ENCODE measurements at regions not wholly inside any gene's neighbourhood (a gene's known extent, or its start where the extent isn't known, plus 50 kb on each side); places are given as distances from the start of the nearest gene placed in this dataset.

GRCh38 chr2:124967325-124967724 lies 942.2 kb downstream of the CNTNAP5 start:
- Histone ChIP-seq H3K4me3 (ENCODE audit: low read depth, low read length) (no peak overlapping the region), H3K9me3 (ENCODE audit: control insufficient read depth, insufficient read depth, low read length) (no peaks in the 10 kb centered on the region), H3K27me3 (ENCODE audit: control insufficient read depth, insufficient read depth, low read length) (no peaks in the 10 kb centered on the region), H3K27ac (ENCODE audit: low read depth, low read length) (no peak overlapping the region)
- CTCF ChIA-PET: no interaction called here
- no peak for DNase-seq (ENCODE audit: low read depth, low spot score)
- POLR2A ChIA-PET: no interaction called here
- no peak for TF ChIP-seq CTCF (IDR thresholded peaks at IDR 0.05; ENCODE audit: low read depth, low read length)

- DNase-seq (ENCODE audit: low read depth, low spot score): no peak
- Histone ChIP-seq H3K4me3 (ENCODE audit: low read depth, low read length) (no peak overlapping the region), H3K27ac (ENCODE audit: low read depth, low read length) (no peak overlapping the region), H3K9me3 (ENCODE audit: control insufficient read depth, insufficient read depth, low read length) (no peaks in the 10 kb centered on the region), H3K27me3 (ENCODE audit: control insufficient read depth, insufficient read depth, low read length) (no peaks in the 10 kb centered on the region)
- no peak for TF ChIP-seq CTCF (IDR thresholded peaks at IDR 0.05; ENCODE audit: low read depth, low read length)
- ChIA-PET POLR2A (no interaction called here), CTCF (no interaction called here)
These were observed 944.9 kb downstream of the CNTNAP5 start for GRCh38 chr2:124970030-124970429.

- CTCF ChIA-PET: no interaction called here
These were observed 948.3 kb downstream of the CNTNAP5 start for GRCh38 chr2:124973396-124973795.

GRCh38 chr2:124975224-124975623 lies 950.1 kb downstream of the CNTNAP5 start:
- ChIA-PET POLR2A (no interaction called here), CTCF (no interaction called here)
- TF ChIP-seq CTCF (IDR thresholded peaks at IDR 0.05; ENCODE audit: low read depth, low read length): no peak
- no peak for DNase-seq (ENCODE audit: low read depth, low spot score)
- Histone ChIP-seq H3K4me3 (ENCODE audit: low read depth, low read length) (no peak overlapping the region), H3K27me3 (ENCODE audit: control insufficient read depth, insufficient read depth, low read length) (no peaks in the 10 kb centered on the region), H3K27ac (ENCODE audit: low read depth, low read length) (no peak overlapping the region), H3K9me3 (ENCODE audit: control insufficient read depth, insufficient read depth, low read length) (peaks cover 2% of the 10 kb centered on the region; the same call in 1 of the 2 replicates)

More at GRCh38 chr2:124973396-124973795, 948.3 kb downstream of the CNTNAP5 start:
- Histone ChIP-seq H3K27ac (ENCODE audit: low read depth, low read length) (no peak overlapping the region), H3K27me3 (ENCODE audit: control insufficient read depth, insufficient read depth, low read length) (no peaks in the 10 kb centered on the region), H3K4me3 (ENCODE audit: low read depth, low read length) (no peak overlapping the region), H3K9me3 (ENCODE audit: control insufficient read depth, insufficient read depth, low read length) (peaks cover 2% of the 10 kb centered on the region; the same call in 1 of the 2 replicates)
- DNase-seq (ENCODE audit: low read depth, low spot score): no peak
- TF ChIP-seq CTCF (IDR thresholded peaks at IDR 0.05; ENCODE audit: low read depth, low read length): no peak
- POLR2A ChIA-PET: no interaction called here

- no peak overlapping the region for H3K4me3 ChIP-seq (ENCODE audit: low read depth, low read length)
- H3K27ac ChIP-seq (ENCODE audit: low read depth, low read length): no peak overlapping the region
- CTCF ChIA-PET: no interaction called here
- H3K9me3 ChIP-seq (ENCODE audit: control insufficient read depth, insufficient read depth, low read length): peaks cover 2% of the 10 kb centered on the region; the same call in 1 of the 2 replicates
- POLR2A ChIA-PET: no interaction called here
- no peak for DNase-seq (ENCODE audit: low read depth, low spot score)
- no peaks in the 10 kb centered on the region for H3K27me3 ChIP-seq (ENCODE audit: control insufficient read depth, insufficient read depth, low read length)
- no peak for TF ChIP-seq CTCF (IDR thresholded peaks at IDR 0.05; ENCODE audit: low read depth, low read length)
These were observed 950.6 kb downstream of the CNTNAP5 start for GRCh38 chr2:124975648-124976047.
